ENCODE measurements at regions not wholly inside any gene's neighbourhood (a gene's known extent, or its start where the extent isn't known, plus 50 kb on each side); places are given as distances from the start of the nearest gene placed in this dataset.

DNA sequence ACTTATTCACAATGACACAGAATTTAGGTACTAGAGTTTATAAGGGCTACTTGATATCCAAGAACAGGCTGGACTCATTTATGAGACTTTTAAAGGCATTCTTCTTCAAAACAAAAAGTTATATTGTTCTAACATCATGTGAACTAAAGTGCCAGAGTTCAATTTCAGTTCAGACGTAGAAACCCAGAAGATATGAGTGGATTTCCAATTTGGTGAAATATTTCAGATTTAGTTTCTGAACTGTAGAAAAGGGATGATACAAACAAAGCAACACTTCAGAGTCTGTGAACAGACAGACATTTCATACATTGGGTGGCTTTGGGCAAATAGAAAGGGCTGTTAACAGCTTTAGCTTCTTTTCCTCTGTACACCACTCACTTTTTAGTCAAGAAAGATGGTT, 384.0 kb downstream of the NR2F1-AS1 start:
- TF ChIP-seq, protein P1, sequence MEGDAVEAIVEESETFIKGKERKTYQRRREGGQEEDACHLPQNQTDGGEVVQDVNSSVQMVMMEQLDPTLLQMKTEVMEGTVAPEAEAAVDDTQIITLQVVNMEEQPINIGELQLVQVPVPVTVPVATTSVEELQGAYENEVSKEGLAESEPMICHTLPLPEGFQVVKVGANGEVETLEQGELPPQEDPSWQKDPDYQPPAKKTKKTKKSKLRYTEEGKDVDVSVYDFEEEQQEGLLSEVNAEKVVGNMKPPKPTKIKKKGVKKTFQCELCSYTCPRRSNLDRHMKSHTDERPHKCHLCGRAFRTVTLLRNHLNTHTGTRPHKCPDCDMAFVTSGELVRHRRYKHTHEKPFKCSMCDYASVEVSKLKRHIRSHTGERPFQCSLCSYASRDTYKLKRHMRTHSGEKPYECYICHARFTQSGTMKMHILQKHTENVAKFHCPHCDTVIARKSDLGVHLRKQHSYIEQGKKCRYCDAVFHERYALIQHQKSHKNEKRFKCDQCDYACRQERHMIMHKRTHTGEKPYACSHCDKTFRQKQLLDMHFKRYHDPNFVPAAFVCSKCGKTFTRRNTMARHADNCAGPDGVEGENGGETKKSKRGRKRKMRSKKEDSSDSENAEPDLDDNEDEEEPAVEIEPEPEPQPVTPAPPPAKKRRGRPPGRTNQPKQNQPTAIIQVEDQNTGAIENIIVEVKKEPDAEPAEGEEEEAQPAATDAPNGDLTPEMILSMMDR (IDR thresholded peaks at IDR 0.05; ENCODE audit: borderline replicate concordance, extremely low read depth, insufficient read depth), result no peak
- no peaks in the 10 kb centered on the region for H3K9me3 ChIP-seq (ENCODE audit: control insufficient read depth in 2 of 3, insufficient read depth in 1 of 3, low read length in 3 of 3)
- DNase-seq (no peak), FAIRE-seq (no peak)
- intact Hi-C loops (cut with DNase I), result no loop called here
- no peak overlapping the region for H3K27ac ChIP-seq (ENCODE audit: low read depth in 2 of 2, low read length in 2 of 2)
- H3K4me3 ChIP-seq (ENCODE audit: low read length in 3 of 3), result no peak overlapping the region
- no peaks in the 10 kb centered on the region for H3K27me3 ChIP-seq (ENCODE audit: control insufficient read depth, insufficient read depth, low read length)
- H3K4me1 ChIP-seq (ENCODE audit: control insufficient read depth in 2 of 3, insufficient read depth in 2 of 3, low read depth in 1 of 3, low read length in 3 of 3), result peaks cover under 1 to 4% (median 4%) of the 10 kb centered on the region in 3 donors
- no peak overlapping the region for H3K9ac ChIP-seq (ENCODE audit: low read length in 3 of 3)
- H3K36me3 ChIP-seq (ENCODE audit: control insufficient read depth in 2 of 3, insufficient read depth in 3 of 3, low read length in 3 of 3), result no peaks in the 10 kb centered on the region

DNA sequence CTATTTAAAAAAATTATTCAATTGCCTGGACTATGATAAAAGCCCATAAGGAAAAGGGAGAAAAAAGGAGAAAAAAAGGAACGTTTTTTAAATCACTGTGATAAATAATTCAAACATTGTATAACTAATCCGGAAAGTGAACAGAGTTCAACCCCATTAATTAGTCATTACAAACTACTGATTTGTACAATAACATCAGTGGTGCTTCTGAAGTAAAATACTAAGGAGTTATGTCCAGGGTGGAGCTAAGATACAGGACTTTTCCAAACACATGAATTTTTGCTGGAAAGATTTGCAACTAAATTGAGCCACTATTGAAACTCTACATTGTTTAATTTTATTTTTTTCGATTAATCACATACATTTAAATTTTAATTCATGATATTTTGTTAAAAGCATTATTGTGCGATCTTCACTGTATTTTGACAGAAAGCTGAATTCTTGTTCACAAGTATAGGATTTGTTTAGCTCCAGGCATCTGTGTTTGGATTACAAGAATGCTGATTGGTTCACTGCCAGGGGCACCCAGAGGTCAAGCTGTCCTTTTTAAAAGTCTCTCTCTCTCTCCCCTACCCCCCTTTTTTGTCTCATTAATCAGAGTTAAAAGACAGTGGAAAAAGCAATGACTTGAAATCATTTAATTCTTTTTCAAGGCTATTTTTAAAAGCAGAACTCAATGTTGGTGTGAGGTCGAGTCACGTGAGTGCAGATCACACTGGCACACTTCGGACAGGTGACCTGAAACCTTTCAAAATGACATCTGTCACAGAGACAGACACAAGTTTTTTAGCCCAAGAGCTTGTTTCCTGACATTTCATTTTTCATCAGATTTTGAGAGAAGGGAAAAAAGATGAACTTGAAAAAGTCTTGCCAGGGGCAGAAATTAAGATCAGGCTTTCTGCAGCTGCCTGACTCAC, 387.3 kb downstream of the NR2F1-AS1 start:
- Histone ChIP-seq H3K36me3 (ENCODE audit: control insufficient read depth in 2 of 3, insufficient read depth in 3 of 3, low read length in 3 of 3) (no peaks in the 10 kb centered on the region), H3K9me3 (ENCODE audit: control insufficient read depth in 2 of 3, insufficient read depth in 1 of 3, low read length in 3 of 3) (no peaks in the 10 kb centered on the region), H3K4me3 (ENCODE audit: low read length in 3 of 3) (no peak overlapping the region), H3K27ac (ENCODE audit: low read depth in 2 of 2, low read length in 2 of 2) (no peak overlapping the region), H3K9ac (ENCODE audit: low read length in 3 of 3) (no peak overlapping the region), H3K4me1 (ENCODE audit: control insufficient read depth in 2 of 3, insufficient read depth in 2 of 3, low read depth in 1 of 3, low read length in 3 of 3) (peaks cover 4 to 5% (median 4%) of the 10 kb centered on the region in 3 donors), H3K27me3 (ENCODE audit: control insufficient read depth, insufficient read depth, low read length) (no peaks in the 10 kb centered on the region)
- TF ChIP-seq, protein P1 (IDR thresholded peaks at IDR 0.05; ENCODE audit: borderline replicate concordance, extremely low read depth, insufficient read depth), result no peak
- FAIRE-seq (no peak), DNase-seq (peak; percentile 44 to 86 (median 67))
- intact Hi-C loops (cut with DNase I), result no loop called here

DNA sequence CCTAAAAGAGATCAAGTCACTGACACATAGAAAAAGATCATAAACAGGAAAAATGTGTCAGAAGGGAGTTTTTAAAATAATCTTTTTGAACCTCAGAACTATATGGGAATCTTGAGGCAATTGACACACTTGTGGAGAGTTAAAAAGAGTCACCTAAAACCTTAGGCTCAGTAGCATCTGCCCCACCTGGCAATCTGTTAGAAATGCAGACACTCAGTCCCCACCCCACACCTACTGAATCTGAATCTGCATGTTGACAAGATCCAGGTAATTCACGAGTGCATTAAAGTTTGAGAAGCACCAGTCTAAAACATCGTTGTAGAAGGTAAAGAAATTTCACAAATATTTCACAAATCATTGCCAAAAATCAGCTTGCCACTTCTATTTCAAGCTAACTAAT, 388.3 kb downstream of the NR2F1-AS1 start:
- Histone ChIP-seq H3K27ac (ENCODE audit: low read depth in 2 of 2, low read length in 2 of 2) (peak overlapping the region in 1 of 2 donors; percentile 41), H3K9ac (ENCODE audit: low read length in 3 of 3) (no peak overlapping the region), H3K4me3 (ENCODE audit: low read length in 3 of 3) (no peak overlapping the region), H3K9me3 (ENCODE audit: control insufficient read depth in 2 of 3, insufficient read depth in 1 of 3, low read length in 3 of 3) (no peaks in the 10 kb centered on the region), H3K27me3 (ENCODE audit: control insufficient read depth, insufficient read depth, low read length) (no peaks in the 10 kb centered on the region), H3K4me1 (ENCODE audit: control insufficient read depth in 2 of 3, insufficient read depth in 2 of 3, low read depth in 1 of 3, low read length in 3 of 3) (peaks cover 4 to 5% (median 4%) of the 10 kb centered on the region in 3 donors), H3K36me3 (ENCODE audit: control insufficient read depth in 2 of 3, insufficient read depth in 3 of 3, low read length in 3 of 3) (no peaks in the 10 kb centered on the region)
- TF ChIP-seq, protein P1 (IDR thresholded peaks at IDR 0.05; ENCODE audit: borderline replicate concordance, extremely low read depth, insufficient read depth), result no peak
- DNase-seq (no peak), FAIRE-seq (no peak)
- intact Hi-C loops (cut with DNase I), result no loop called here
